HepG2 (cell line): ENCODE measurements at regions not wholly inside any gene's neighbourhood (a gene's known extent, or its start where the extent isn't known, plus 50 kb on each side); places are given as distances from the start of the nearest gene placed in this dataset.

Source experiments
- CCAR2 ChIP-seq: fragments of 200-400 bp; formaldehyde crosslinking; optimal IDR thresholded peaks from 2 replicates; pipeline ENCODE3; 2018; ENCODE audit warnings: low read depth, mild to moderate bottlenecking, low read length, moderate library complexity
- ELF4 ChIP-seq: sonication (generic); formaldehyde crosslinking; IDR thresholded peaks from 2 replicates; pipeline ENCODE4 v1.5.0; 2020; ENCODE audit warnings: missing genetic modification reagents, mild to moderate bottlenecking, moderate library complexity, borderline replicate concordance
- ERF ChIP-seq: IDR thresholded peaks from 2 replicates; pipeline ENCODE4 v1.6.1; 2018; ENCODE audit warnings: missing biosample characterization, missing genetic modification reagents
- EZH2 ChIP-seq: conservative IDR thresholded peaks from 2 replicates; pipeline ENCODE4 v1.6.1; 2012; ENCODE audit warnings: mild to moderate bottlenecking, low read depth, low read length, moderate library complexity
- FOXK2 ChIP-seq: fragments of 450-650 bp; IDR thresholded peaks from 2 replicates; pipeline ENCODE4 v1.6.1; 2016
- HOXD1 ChIP-seq: sonication (generic); formaldehyde crosslinking; IDR thresholded peaks from 2 replicates; pipeline ENCODE4 v1.5.0; 2020; ENCODE audit warnings: missing genetic modification reagents
- PITX1 ChIP-seq: sonication (generic); formaldehyde crosslinking; IDR thresholded peaks from 2 replicates; pipeline ENCODE4 v1.5.1; 2020; ENCODE audit warnings: mild to moderate bottlenecking, missing genetic modification reagents
- PPARG ChIP-seq: conservative IDR thresholded peaks from 2 replicates; pipeline ENCODE4 v1.6.1; 2016; ENCODE audit warnings: missing biosample characterization, missing genetic modification reagents
- RORA ChIP-seq: sonication (generic); formaldehyde crosslinking; IDR thresholded peaks from 2 replicates; pipeline ENCODE4 v1.5.0; 2020; ENCODE audit warnings: mild to moderate bottlenecking, missing genetic modification reagents, moderate library complexity
- SRSF4 ChIP-seq: fragments of 200-400 bp; formaldehyde crosslinking; IDR thresholded peaks from one replicate; pipeline ENCODE4 v1.6.1; 2018; ENCODE audit warnings: mild to moderate bottlenecking, low read depth, low read length, moderate library complexity; ENCODE audit not compliant: poor library complexity, severe bottlenecking
- SUZ12 ChIP-seq: fragments of 150-350 bp; IDR thresholded peaks from 2 replicates; pipeline ENCODE4 v1.6.1; 2014; ENCODE audit warnings: low read depth, low read length
- ZNF225 ChIP-seq: sonication (generic); formaldehyde crosslinking; IDR thresholded peaks from 2 replicates; pipeline ENCODE4 v1.4.0; 2020; ENCODE audit warnings: mild to moderate bottlenecking, missing genetic modification reagents
- ZNF3 ChIP-seq: IDR thresholded peaks from 2 replicates; pipeline ENCODE4 v1.7.0; 2017; ENCODE audit warnings: inconsistent platforms
- ZNF589 ChIP-seq: sonication (generic); formaldehyde crosslinking; conservative IDR thresholded peaks from 2 replicates; pipeline ENCODE4 v1.8.0; 2022; ENCODE audit warnings: mild to moderate bottlenecking, moderate library complexity, missing genetic modification reagents
- ZNF709 ChIP-seq: sonication (generic); formaldehyde crosslinking; IDR thresholded peaks from 2 replicates; pipeline ENCODE4 v1.5.0; 2020; ENCODE audit warnings: mild to moderate bottlenecking, missing genetic modification reagents
- ZSCAN12 ChIP-seq: sonication (generic); formaldehyde crosslinking; IDR thresholded peaks from 2 replicates; pipeline ENCODE4 v1.9.0; 2021; ENCODE audit warnings: mild to moderate bottlenecking, missing genetic modification reagents
- TF ChIP-seq, protein P1 (sequence below), 2 experiments: sonication (generic) in 1 of 2; formaldehyde crosslinking in 1 of 2; IDR thresholded peaks; 2 replicates each; pipeline versions ENCODE4 v1.4.0 to v1.6.1; 2016 to 2020; ENCODE audit warnings: borderline replicate concordance in 1 of 2, low read depth in 1 of 2, mild to moderate bottlenecking in 1 of 2, missing genetic modification reagents in 1 of 2
- TF ChIP-seq, protein P2 (sequence below): sonication (generic); formaldehyde crosslinking; IDR thresholded peaks from 2 replicates; pipeline ENCODE4 v1.4.0; 2020; ENCODE audit warnings: missing genetic modification reagents
- TF ChIP-seq, protein P3 (sequence below): sonication (generic); formaldehyde crosslinking; conservative IDR thresholded peaks from 2 replicates; pipeline ENCODE4 v1.5.0; 2020; ENCODE audit warnings: missing genetic modification reagents
- TF ChIP-seq, protein P4 (sequence below): sonication (generic); formaldehyde crosslinking; conservative IDR thresholded peaks from 2 replicates; pipeline ENCODE4 v1.8.0; 2022; ENCODE audit warnings: mild to moderate bottlenecking, moderate library complexity, missing genetic modification reagents

DNA sequence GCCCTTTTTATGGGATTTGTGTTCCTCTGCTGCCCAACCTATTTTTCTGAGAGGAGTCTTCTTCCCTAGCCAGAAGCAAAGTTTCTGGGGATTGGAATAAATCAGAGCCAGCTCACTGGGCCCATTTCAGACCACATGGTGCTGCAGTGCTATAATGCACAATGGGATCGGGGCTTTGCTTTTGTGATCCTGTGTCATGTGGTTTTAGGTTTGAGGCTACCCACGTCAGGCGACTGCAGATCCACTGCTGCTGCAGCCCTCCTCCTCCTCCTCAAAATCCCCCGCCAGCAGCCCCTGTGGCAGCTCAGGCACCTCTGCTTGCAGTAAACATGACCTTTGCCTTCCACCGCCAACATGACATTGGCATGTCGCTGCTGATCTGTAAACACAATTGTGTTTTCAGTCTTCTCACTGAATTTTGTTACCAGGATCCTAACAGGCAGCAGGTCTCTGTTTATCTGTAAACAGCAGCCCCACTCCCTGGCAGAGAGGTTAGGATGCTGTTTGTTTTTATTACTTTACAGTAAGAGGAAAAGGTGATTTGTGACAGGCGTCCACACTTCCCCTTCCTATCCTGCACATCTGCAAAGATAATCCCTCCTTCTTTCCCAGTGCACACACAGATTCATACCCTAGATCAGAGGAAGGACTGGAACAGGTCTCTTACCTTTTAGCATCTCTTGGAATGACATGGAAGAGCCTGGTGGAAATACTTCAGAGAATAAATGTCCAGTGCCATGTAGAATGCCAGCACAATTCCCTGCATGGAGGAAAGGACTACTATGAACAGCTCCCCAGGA lies 130.8 kb downstream of the FOXI3 start (continued):
- TF ChIP-seq, protein P1, sequence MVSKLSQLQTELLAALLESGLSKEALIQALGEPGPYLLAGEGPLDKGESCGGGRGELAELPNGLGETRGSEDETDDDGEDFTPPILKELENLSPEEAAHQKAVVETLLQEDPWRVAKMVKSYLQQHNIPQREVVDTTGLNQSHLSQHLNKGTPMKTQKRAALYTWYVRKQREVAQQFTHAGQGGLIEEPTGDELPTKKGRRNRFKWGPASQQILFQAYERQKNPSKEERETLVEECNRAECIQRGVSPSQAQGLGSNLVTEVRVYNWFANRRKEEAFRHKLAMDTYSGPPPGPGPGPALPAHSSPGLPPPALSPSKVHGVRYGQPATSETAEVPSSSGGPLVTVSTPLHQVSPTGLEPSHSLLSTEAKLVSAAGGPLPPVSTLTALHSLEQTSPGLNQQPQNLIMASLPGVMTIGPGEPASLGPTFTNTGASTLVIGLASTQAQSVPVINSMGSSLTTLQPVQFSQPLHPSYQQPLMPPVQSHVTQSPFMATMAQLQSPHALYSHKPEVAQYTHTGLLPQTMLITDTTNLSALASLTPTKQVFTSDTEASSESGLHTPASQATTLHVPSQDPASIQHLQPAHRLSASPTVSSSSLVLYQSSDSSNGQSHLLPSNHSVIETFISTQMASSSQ (IDR thresholded peaks at IDR 0.05; ENCODE audit: low read depth), result no peak
- TF ChIP-seq, protein P1 (CRISPR knock-in tag; IDR thresholded peaks at IDR 0.05; ENCODE audit: borderline replicate concordance), result no peak
- TF ChIP-seq PPARG, result peak; percentile 94
- TF ChIP-seq ELF4 (CRISPR knock-in tag), result no peak
- TF ChIP-seq EZH2, result no peak
- no peak for TF ChIP-seq CCAR2
- no peak for TF ChIP-seq ZNF225
- TF ChIP-seq RORA (CRISPR knock-in tag), result no peak
- TF ChIP-seq, protein P2, sequence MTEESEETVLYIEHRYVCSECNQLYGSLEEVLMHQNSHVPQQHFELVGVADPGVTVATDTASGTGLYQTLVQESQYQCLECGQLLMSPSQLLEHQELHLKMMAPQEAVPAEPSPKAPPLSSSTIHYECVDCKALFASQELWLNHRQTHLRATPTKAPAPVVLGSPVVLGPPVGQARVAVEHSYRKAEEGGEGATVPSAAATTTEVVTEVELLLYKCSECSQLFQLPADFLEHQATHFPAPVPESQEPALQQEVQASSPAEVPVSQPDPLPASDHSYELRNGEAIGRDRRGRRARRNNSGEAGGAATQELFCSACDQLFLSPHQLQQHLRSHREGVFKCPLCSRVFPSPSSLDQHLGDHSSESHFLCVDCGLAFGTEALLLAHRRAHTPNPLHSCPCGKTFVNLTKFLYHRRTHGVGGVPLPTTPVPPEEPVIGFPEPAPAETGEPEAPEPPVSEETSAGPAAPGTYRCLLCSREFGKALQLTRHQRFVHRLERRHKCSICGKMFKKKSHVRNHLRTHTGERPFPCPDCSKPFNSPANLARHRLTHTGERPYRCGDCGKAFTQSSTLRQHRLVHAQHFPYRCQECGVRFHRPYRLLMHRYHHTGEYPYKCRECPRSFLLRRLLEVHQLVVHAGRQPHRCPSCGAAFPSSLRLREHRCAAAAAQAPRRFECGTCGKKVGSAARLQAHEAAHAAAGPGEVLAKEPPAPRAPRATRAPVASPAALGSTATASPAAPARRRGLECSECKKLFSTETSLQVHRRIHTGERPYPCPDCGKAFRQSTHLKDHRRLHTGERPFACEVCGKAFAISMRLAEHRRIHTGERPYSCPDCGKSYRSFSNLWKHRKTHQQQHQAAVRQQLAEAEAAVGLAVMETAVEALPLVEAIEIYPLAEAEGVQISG (CRISPR knock-in tag), result no peak
- TF ChIP-seq ZSCAN12 (CRISPR knock-in tag), result no peak
- TF ChIP-seq ERF (CRISPR knock-in tag), result peak; percentile 59; the same call in 1 of the 2 replicates
- no peak for TF ChIP-seq SUZ12
- TF ChIP-seq, protein P3, sequence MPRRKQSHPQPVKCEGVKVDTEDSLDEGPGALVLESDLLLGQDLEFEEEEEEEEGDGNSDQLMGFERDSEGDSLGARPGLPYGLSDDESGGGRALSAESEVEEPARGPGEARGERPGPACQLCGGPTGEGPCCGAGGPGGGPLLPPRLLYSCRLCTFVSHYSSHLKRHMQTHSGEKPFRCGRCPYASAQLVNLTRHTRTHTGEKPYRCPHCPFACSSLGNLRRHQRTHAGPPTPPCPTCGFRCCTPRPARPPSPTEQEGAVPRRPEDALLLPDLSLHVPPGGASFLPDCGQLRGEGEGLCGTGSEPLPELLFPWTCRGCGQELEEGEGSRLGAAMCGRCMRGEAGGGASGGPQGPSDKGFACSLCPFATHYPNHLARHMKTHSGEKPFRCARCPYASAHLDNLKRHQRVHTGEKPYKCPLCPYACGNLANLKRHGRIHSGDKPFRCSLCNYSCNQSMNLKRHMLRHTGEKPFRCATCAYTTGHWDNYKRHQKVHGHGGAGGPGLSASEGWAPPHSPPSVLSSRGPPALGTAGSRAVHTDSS (CRISPR knock-in tag), result no peak
- TF ChIP-seq HOXD1 (CRISPR knock-in tag), result no peak
- TF ChIP-seq ZNF589 (CRISPR knock-in tag), result no peak
- TF ChIP-seq ZNF3 (CRISPR knock-in tag), result no peak
- TF ChIP-seq FOXK2, result peak; percentile 69; the same call in 1 of the 2 replicates
- no peak for TF ChIP-seq ZNF709 (CRISPR knock-in tag)
- TF ChIP-seq, protein P4, sequence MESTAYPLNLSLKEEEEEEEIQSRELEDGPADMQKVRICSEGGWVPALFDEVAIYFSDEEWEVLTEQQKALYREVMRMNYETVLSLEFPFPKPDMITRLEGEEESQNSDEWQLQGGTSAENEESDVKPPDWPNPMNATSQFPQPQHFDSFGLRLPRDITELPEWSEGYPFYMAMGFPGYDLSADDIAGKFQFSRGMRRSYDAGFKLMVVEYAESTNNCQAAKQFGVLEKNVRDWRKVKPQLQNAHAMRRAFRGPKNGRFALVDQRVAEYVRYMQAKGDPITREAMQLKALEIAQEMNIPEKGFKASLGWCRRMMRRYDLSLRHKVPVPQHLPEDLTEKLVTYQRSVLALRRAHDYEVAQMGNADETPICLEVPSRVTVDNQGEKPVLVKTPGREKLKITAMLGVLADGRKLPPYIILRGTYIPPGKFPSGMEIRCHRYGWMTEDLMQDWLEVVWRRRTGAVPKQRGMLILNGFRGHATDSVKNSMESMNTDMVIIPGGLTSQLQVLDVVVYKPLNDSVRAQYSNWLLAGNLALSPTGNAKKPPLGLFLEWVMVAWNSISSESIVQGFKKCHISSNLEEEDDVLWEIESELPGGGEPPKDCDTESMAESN, result no peak
- peak; percentile 68 for TF ChIP-seq PITX1 (CRISPR knock-in tag)
- no peak for TF ChIP-seq SRSF4
